ENCODE measurements at regions not wholly inside any gene's neighbourhood (a gene's known extent, or its start where the extent isn't known, plus 50 kb on each side); places are given as distances from the start of the nearest gene placed in this dataset.

GRCh38 chr2:94958245-94958644 lies 67.3 kb upstream of the MAL start:
- no peak for TF ChIP-seq CTCF (IDR thresholded peaks at IDR 0.05)
- no peak for TF ChIP-seq POLR2A (IDR thresholded peaks at IDR 0.05)
- TF ChIP-seq POLR2AphosphoS5 (IDR thresholded peaks at IDR 0.05), result no peak
